OCI-LY3 (cell line): ENCODE measurements at regions not wholly inside any gene's neighbourhood (a gene's known extent, or its start where the extent isn't known, plus 50 kb on each side); places are given as distances from the start of the nearest gene placed in this dataset.
"Not testable (repeated sequence)": the region's sequence is repeated elsewhere in the genome, so short reads cannot be mapped to it uniquely, and the experiment has no call there.

ENCODE experiments used
- H2AFZ ChIP-seq: fragments of 200-600, 300-600 bp; shearing (Covaris generic); 2 replicates; pipeline ENCODE4 v1.6.0; 2014; ENCODE audit warnings: antibody characterized with exemption, low read depth, low read length
- H3K27ac ChIP-seq: fragments of 200-600, 300-600 bp; sonication (generic); 2 replicates; pipeline ENCODE4 v1.5.1; 2014; ENCODE audit warnings: mild to moderate bottlenecking, low read length, moderate library complexity, mixed read lengths
- H3K27me3 ChIP-seq: fragments of 200-600, 300-600 bp; sonication (generic); 2 replicates; pipeline ENCODE4 v1.6.1; 2014; ENCODE audit warnings: low read depth, low read length, mixed read lengths
- H3K36me3 ChIP-seq: fragments of 200-600, 300-600 bp; sonication (generic); replicated peaks from 2 replicates; pipeline ENCODE3; 2014; ENCODE audit warnings: low read depth, low read length, mixed read lengths
- H3K4me1 ChIP-seq: fragments of 300-600, 200-600 bp; sonication (generic); 2 replicates; pipeline ENCODE4 v1.6.1; 2014; ENCODE audit warnings: low read length, mixed read lengths
- H3K4me2 ChIP-seq: fragments of 200-600, 300-600 bp; sonication (generic); 2 replicates; pipeline ENCODE4 v1.6.1; 2014; ENCODE audit warnings: low read length, mixed read lengths
- H3K4me3 ChIP-seq: fragments of 300-600, 200-600 bp; sonication (generic); 2 replicates; pipeline ENCODE4 v1.5.1; 2014; ENCODE audit warnings: antibody characterized with exemption, mild to moderate bottlenecking, low read length, moderate library complexity
- H3K79me2 ChIP-seq: fragments of 300-600, 200-600 bp; shearing (Covaris generic); 2 replicates; pipeline ENCODE4 v1.6.1; 2014; ENCODE audit warnings: mild to moderate bottlenecking, low read length, mixed read lengths
- H3K9ac ChIP-seq: fragments of 300-600, 200-600 bp; shearing (Covaris generic); 2 replicates; pipeline ENCODE4 v1.6.0; 2014; ENCODE audit warnings: mild to moderate bottlenecking, low read length, moderate library complexity
- H3K9me3 ChIP-seq: fragments of 200-600, 300-600 bp; shearing (Covaris generic); 2 replicates; pipeline ENCODE4 v1.6.1; 2014; ENCODE audit warnings: low read length, mixed read lengths; ENCODE audit not compliant: insufficient read depth
- H4K20me1 ChIP-seq: fragments of 200-600, 300-600 bp; sonication (generic); 2 replicates; pipeline ENCODE4 v1.6.1; 2016; ENCODE audit warnings: low read length, mixed read lengths; ENCODE audit not compliant: insufficient read depth
- CTCF ChIP-seq: fragments of 200-600, 300-600 bp; sonication (generic); IDR thresholded peaks from 2 replicates; pipeline ENCODE4 v1.5.1; 2014; ENCODE audit warnings: antibody characterized with exemption, low read length, low read depth
- EZH2phosphoT487 ChIP-seq: fragments of 200-600 bp; shearing (Covaris generic); IDR thresholded peaks from 2 replicates; pipeline ENCODE4 v1.6.1; 2018; ENCODE audit warnings: antibody characterized with exemption, mixed run types, low read depth

- Histone ChIP-seq H3K9ac (no peak overlapping the region), H4K20me1 (no peaks in the 10 kb centered on the region), H3K27me3 (no peaks in the 10 kb centered on the region), H3K4me1 (peaks cover 10% of the 10 kb centered on the region), H3K79me2 (no peaks in the 10 kb centered on the region), H3K9me3 (no peaks in the 10 kb centered on the region), H3K27ac (no peak overlapping the region), H2AFZ (no peak overlapping the region), H3K4me3 (no peak overlapping the region), H3K36me3 (no peaks in the 10 kb centered on the region), H3K4me2 (no peak overlapping the region)
- TF ChIP-seq CTCF = no peak
- no peak for TF ChIP-seq EZH2phosphoT487
Observed at GRCh38 chr13:50762969-50763567, 80.4 kb downstream of the DLEU7 start.

GRCh38 chr13:50766013-50766412 is 77.5 kb downstream of the DLEU7 start:
- Histone ChIP-seq H3K9ac (no peak overlapping the region), H3K4me3 (no peak overlapping the region), H3K36me3 (no peaks in the 10 kb centered on the region), H4K20me1 (no peaks in the 10 kb centered on the region), H3K4me2 (no peak overlapping the region), H3K4me1 (peaks cover 10% of the 10 kb centered on the region), H3K79me2 (no peaks in the 10 kb centered on the region), H3K9me3 (no peaks in the 10 kb centered on the region), H3K27ac (no peak overlapping the region), H2AFZ (no peak overlapping the region), H3K27me3 (no peaks in the 10 kb centered on the region)
- TF ChIP-seq CTCF (no peak), EZH2phosphoT487 (no peak)

- no peak for TF ChIP-seq CTCF
- no peak for TF ChIP-seq EZH2phosphoT487
- Histone ChIP-seq H3K79me2 (no peaks in the 10 kb centered on the region), H3K27me3 (no peaks in the 10 kb centered on the region), H3K4me2 (no peak overlapping the region), H3K27ac (no peak overlapping the region), H2AFZ (no peak overlapping the region), H3K36me3 (no peaks in the 10 kb centered on the region), H4K20me1 (no peaks in the 10 kb centered on the region), H3K4me3 (no peak overlapping the region), H3K9me3 (no peaks in the 10 kb centered on the region), H3K4me1 (peaks cover 10% of the 10 kb centered on the region), H3K9ac (no peak overlapping the region)
Observed at GRCh38 chr13:50766695-50767094, 76.8 kb downstream of the DLEU7 start.

GRCh38 chr13:50772881-50773280 is 70.6 kb downstream of the DLEU7 start:
- H3K9me3 ChIP-seq = peaks cover 20% of the 10 kb centered on the region; the same call in 1 of the 2 replicates
- H3K36me3 ChIP-seq, H3K27me3 ChIP-seq, H3K9ac ChIP-seq, H3K4me1 ChIP-seq, H4K20me1 ChIP-seq, H3K27ac ChIP-seq, H3K79me2 ChIP-seq, H3K4me3 ChIP-seq, H2AFZ ChIP-seq: not testable (repeated sequence)
- peak overlapping the region; percentile 9 for H3K4me2 ChIP-seq
